GM18868 (cell line): ENCODE measurements at regions not wholly inside any gene's neighbourhood (a gene's known extent, or its start where the extent isn't known, plus 50 kb on each side); places are given as distances from the start of the nearest gene placed in this dataset.
"Not testable (repeated sequence)": the region's sequence is repeated elsewhere in the genome, so short reads cannot be mapped to it uniquely, and the experiment has no call there.

Source experiments
- ATAC-seq: cut with Tn5 transposase; IDR thresholded peaks from one replicate; pipeline ENCODE4 v1.9.1; 2021; ENCODE audit warnings: mild to moderate bottlenecking, moderate library complexity; ENCODE audit not compliant: unreplicated experiment

DNA sequence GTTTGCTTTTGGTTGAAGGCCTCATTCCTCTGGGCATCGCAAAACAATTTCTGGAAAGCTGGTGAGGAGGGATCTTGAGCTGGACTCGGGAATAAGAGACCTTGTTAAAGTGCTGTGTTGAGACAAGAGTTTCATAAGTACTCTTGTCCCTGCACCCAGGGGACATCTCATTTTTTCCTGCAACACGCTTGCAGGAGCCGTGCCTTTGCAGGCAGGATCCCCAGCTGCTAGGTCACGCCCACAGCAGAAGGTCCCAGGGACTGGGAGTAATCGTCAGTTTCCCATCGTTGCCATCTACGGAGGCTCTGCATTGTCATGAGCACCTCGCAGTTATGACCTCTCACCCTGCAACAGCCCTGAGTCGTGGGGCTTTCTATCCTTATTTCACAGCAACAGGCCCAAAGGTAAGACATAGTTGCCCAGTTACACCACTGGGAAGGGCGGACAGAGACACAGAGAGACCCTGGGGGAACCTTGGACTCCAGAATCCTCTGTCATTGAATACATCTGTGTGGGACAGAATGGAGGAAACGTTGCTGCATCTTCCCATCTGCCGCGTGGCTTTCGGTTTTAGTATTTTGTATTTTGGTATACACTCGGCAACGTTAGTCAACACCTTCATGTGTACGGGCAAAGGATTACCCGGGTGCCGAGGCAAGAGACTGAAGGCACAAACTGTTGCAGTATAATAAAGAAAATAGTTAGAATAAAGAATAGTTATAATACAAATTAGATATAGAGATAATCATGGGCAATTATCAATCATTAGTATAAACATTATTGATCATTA is 60.4 kb upstream of the DMRTB1 start:
- ATAC-seq: no peak

DNA sequence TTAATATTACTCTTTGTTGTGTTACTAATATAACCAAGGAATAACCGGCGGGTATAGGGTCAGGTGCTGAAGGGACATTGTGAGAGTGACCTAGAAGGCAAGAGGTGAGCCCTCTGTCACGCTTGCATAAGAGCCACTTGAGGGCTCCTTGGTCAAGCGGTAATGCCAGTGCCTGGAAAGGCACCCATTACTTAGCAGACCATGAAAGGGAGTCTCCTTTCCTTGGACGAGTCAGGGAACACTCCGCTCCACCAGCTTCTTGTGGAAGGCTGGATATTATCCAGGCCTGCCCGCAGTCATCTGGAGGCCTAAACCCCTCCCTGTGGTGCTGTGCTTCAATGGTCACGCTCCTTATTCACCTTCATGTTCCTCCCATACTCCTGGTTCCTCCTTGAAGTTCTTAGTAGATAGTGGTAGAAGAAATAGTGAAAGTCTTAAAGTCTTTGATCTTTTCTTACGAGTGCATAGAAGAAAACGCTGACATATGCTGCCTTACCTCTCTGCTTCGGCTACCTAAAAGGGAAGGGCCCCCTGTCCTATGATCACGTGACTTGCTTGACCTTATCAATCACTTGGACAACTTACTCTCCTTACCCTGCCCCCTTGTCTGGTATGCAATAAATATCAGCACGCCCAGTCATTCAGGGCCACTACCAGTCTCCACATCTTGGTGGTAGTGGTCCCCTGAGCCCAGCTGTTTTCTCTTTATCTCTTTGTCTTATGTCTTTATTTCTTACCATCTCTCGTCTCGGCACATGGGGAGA is 59.6 kb upstream of the DMRTB1 start:
- ATAC-seq: not testable (repeated sequence)

DNA sequence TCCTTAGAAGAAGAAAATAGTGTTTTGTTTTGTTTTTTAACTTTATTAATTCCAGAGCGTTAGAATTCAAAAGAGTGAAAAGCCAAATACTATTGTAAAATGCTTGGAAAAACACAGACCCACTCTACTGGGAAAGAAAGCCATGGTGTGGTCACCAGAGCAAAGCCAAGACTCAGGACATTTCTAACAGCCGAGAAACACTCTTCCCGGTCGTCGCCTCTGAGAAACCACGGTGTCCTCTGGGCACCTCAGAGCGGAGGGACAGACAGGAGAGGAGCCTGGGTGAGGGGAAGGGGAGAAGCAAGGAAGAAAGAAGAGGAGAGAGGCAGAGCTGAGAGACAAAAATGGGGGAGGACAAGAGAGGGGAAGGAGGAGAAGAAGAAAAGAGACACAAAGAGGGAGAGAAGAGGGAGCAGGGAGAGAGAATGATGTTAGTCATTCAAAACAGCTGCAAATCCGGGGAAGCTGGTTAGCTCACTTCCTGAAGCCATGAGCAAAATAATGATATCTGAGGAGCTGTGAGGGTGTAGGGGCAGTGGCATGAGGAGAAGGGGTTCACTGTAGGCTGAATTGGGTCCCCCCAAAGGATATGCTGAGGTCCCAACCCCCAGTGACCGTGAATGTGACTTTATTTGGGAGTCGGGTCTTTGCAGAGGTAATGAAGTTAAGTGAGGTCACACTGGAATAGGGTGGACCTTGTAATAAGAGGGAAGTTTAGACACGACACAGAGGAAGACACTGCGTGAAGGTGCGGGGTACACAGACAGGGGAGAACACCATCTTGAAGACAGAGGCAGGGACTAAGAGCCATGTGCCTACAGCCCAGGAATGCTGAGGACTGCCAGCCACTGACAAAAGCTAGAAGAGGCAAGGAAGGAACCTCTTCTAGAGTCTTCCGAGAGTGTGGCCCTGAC is 58.2 kb upstream of the DMRTB1 start:
- no peak for ATAC-seq

DNA sequence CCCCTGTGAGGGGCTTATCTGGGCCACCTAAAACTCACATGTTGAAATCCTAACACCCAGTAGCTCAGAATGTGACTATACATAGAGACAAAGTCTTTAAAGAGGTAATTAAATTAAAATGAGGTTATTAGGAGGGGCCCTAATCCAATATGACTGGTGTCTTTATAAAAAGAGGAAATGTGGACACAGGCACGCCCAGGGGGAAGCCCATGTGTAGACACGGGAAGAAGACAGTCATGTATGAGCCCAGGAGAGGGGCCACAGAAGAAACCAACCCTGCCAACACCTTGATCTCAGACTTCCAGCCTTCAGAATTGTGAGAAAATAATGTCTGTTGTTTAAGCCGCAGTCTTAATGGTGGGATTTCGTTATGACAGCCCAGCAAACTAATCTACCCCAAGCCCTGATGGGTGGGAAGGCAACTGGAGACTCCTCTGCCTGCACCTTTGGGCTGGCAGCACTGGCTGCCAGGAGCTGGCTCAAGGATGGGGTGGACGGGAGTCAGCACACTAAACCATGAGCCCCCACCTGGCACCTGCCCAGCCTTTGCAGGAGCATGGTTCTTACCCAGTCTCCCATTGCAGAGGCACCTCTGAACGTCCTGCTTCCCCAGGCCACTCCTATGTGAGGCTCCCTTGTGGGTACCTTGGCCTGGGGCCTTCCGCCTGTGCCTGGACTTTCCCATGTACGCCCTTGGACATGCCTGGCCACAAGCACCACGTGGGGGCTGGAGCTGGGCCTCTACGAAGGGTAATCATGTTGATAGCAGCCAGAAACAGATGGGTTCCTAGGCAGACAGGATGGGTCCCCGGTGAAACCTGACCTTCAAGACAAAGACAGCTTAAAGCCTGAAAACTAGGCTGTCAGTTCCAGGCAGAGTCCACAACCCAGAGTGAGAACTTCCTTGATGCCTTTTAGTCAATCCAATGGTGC is 57.1 kb upstream of the DMRTB1 start:
- no peak for ATAC-seq

DNA sequence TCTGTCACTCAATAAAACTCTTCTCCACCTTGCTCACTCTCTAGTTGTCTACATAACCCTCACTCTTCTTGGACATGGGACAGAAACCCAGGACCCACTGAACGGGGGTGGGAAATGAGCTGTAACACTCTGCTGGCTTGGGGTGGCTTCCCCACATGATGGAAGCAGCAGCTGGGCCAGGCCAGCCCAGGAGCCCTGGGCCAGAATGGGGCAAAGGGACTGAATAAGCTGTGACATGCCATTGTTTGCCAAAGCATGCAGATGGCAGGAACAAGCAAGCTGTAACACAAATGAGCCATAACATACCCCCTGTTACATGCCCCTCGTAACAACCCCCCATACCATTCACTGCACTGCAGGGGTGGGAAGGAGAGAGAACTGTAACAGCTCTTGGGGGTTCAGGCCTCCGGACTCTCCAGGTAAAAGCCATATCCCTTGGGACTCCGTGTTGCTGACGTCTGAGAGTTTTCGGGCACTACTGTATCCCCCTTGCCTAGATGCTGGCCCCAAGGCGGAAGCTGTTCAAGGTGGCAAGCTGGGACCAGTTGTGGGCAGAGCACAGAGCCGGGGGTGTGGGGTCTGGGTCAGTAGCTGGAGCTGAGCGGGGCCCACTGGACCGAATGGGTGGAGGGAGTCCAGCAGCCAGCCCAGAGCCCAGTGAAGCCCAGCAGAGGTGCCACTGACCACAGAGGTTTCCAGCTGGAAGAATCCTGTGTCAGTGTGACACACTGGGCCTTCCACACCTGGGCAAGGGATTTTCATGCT is 56.1 kb upstream of the DMRTB1 start:
- ATAC-seq: no peak

DNA sequence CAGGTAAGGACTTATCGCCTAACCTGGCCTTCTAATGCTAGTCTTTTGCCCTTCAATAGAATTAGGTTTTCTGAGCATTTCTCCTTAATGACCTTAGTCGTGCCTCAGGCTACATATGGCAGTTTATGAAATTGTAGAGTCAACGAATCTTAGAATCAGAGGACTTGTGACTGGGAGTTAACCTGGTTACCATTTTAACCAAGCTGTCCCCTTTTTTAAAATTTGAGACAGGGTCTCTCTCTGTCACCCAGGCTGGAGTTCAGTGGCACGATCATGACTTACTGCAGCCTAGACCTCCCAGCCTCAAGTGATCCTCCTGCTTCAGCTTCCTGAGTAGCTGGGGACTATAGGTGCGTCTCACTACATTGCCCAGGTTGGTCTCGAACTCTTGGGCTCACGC is 53.5 kb upstream of the DMRTB1 start:
- no peak for ATAC-seq

DNA sequence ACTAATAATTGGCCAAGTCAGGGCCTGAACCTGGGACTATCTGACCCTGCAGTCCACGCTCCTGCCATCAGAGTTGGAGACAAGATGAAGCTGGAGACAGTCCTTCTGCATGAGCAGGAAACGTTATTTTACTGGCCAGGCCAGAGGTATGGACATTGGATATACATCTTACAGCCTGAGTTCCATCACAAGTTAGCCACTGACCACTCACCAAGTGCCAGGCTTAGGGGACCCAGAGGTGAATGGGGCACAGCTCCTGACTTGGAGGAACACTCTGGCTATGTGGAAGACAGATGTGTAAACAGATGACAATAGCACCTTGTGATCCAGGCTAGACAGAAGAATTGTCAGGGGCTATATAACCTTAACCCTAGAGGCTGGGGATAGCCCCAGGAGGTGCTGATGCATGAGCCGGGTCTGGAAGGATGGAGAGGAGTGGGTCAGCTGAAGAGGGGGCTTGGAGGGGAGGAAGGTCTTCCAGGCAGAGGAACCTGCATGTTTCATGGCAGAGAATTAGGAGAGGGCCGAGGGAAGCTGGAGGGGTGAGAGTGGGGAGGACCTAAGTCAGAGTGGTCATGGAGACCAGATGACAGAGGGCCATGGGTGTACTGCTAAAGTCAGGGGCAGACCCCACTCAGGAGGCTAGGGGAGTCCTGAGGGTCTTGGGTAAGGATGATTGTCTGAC is 52.5 kb upstream of the DMRTB1 start:
- ATAC-seq: no peak

DNA sequence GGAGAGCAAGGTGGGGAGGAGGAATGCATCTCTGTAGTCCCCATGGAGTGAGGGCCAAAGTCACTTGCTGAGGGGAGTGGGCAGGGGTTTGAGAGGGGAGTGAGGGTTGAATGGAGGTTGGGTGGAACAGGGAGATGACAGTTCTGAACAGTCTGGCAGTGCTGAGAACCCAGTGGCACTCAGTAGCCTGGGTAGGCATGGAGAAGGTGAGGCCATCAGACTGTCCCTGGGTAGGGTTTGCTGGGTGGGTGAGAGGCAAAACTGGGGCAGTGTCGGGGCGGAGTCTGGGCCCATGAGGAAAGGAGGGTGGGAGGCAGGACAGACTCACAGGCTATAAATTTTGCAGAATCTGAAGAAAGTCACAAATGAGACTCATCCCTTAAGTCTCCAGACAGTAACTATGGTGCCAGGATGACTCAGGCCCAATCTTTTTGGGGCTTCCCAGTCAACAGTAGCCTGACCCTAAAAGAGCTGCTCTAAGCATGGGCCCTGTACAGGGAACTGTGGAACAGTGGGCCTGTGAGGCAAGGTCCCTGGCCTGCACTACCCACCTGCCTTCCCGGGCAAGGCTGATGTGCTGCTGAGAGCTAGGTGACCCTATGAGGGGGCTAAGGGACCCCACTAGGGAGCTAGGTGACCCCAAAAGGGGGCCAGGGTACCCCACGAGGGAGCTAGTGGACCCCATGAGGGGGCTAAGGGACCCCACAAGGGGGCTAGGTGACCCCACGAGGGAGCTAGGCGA is 51.0 kb upstream of the DMRTB1 start:
- ATAC-seq: peak; percentile 39

DNA sequence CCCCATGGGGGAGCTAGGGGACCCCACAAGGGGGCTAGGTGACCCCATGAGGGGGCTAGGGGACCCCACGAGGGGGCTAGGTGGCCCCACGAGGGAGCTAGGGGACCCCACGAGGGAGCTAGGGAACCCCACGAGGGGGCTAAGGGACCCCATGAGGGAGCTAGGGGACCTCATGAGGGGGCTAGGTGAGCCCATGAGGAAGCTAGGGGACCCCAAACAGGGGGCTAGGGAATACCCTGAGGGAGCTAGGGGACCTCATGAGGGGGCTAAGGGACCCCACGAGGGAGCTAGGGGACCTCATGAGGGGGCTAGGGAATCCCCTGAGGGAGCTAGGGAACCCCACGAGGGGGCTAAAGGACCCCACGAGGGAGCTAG is 50.5 kb upstream of the DMRTB1 start:
- no peak for ATAC-seq

DNA sequence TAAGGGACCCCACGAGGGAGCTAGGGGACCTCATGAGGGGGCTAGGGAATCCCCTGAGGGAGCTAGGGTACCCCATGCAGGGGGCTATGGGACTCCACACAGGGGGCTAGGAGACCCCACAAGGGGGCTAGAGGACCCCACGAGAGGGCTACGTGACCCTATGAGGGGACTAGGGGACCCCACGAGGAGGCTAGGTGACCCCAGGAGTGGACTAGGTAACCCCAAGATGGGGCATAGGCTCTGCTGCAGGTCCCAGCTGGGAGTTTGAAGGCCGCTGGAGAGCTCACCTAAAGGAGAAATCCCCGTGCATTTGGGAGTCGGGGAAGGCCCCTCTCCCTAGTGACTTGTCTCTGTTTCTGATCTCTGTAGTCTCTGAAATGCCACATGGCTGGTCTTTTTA is 50.0 kb upstream of the DMRTB1 start:
- no peak for ATAC-seq
